ENCODE measurements at regions not wholly inside any gene's neighbourhood (a gene's known extent, or its start where the extent isn't known, plus 50 kb on each side); places are given as distances from the start of the nearest gene placed in this dataset.

GRCh38 chr2:12543076-12543977, 173.4 kb upstream of the TRIB2 start:
- Histone ChIP-seq H3K9me3 (ENCODE audit: insufficient read depth, low read length, severe bottlenecking) (no peaks in the 10 kb centered on the region), H3K4me1 (ENCODE audit: insufficient read depth, low read length) (no peaks in the 10 kb centered on the region), H3K36me3 (ENCODE audit: insufficient read depth, low read length) (no peaks in the 10 kb centered on the region), H3K79me2 (ENCODE audit: insufficient read depth, low read length) (no peaks in the 10 kb centered on the region), H4K20me1 (ENCODE audit: insufficient read depth, low read length) (no peaks in the 10 kb centered on the region), H3K9ac (ENCODE audit: low read depth, low read length) (no peak overlapping the region), H3K4me3 (ENCODE audit: low read depth in 1 of 2, low read length in 2 of 2) (no peak overlapping the region), H3K27me3 (ENCODE audit: insufficient read depth, low read length, poor library complexity) (no peaks in the 10 kb centered on the region), H3K4me2 (ENCODE audit: insufficient read depth, low read length) (no peak overlapping the region), H2AFZ (ENCODE audit: low read depth, low read length) (no peak overlapping the region), H3K27ac (ENCODE audit: low read length) (no peak overlapping the region)
- ATAC-seq (ENCODE audit: insufficient read depth, low read depth) (no peak), DNase-seq (no peak)
- TF ChIP-seq EZH2 (IDR thresholded peaks at IDR 0.05; ENCODE audit: borderline replicate concordance, low read depth, low read length, severe bottlenecking) (no peak), CTCF (IDR thresholded peaks at IDR 0.05; ENCODE audit: borderline replicate concordance, extremely low read depth, low read length, poor library complexity, severe bottlenecking) (no peak)

- no peaks in the 10 kb centered on the region for H3K79me2 ChIP-seq (ENCODE audit: insufficient read depth, low read length)
- H3K4me3 ChIP-seq (ENCODE audit: low read depth in 1 of 2, low read length in 2 of 2): no peak overlapping the region
- no peaks in the 10 kb centered on the region for H3K4me1 ChIP-seq (ENCODE audit: insufficient read depth, low read length)
- H3K4me2 ChIP-seq (ENCODE audit: insufficient read depth, low read length): no peak overlapping the region
- TF ChIP-seq CTCF (IDR thresholded peaks at IDR 0.05; ENCODE audit: borderline replicate concordance, extremely low read depth, low read length, poor library complexity, severe bottlenecking): no peak
- TF ChIP-seq EZH2 (IDR thresholded peaks at IDR 0.05; ENCODE audit: borderline replicate concordance, low read depth, low read length, severe bottlenecking): no peak
- no peaks in the 10 kb centered on the region for H3K36me3 ChIP-seq (ENCODE audit: insufficient read depth, low read length)
- ATAC-seq (ENCODE audit: insufficient read depth, low read depth) (no peak), DNase-seq (no peak)
- H3K9me3 ChIP-seq (ENCODE audit: insufficient read depth, low read length, severe bottlenecking): no peaks in the 10 kb centered on the region
- H4K20me1 ChIP-seq (ENCODE audit: insufficient read depth, low read length): no peaks in the 10 kb centered on the region
- no peak overlapping the region for H3K27ac ChIP-seq (ENCODE audit: low read length)
- no peak overlapping the region for H3K9ac ChIP-seq (ENCODE audit: low read depth, low read length)
- no peaks in the 10 kb centered on the region for H3K27me3 ChIP-seq (ENCODE audit: insufficient read depth, low read length, poor library complexity)
- H2AFZ ChIP-seq (ENCODE audit: low read depth, low read length): no peak overlapping the region
These were observed 172.7 kb upstream of the TRIB2 start for GRCh38 chr2:12543978-12544558.

- Histone ChIP-seq H4K20me1 (ENCODE audit: insufficient read depth, low read length) (no peaks in the 10 kb centered on the region), H3K9ac (ENCODE audit: low read depth, low read length) (no peak overlapping the region), H3K27me3 (ENCODE audit: insufficient read depth, low read length, poor library complexity) (no peaks in the 10 kb centered on the region), H3K36me3 (ENCODE audit: insufficient read depth, low read length) (no peaks in the 10 kb centered on the region), H3K4me3 (ENCODE audit: low read depth in 1 of 2, low read length in 2 of 2) (no peak overlapping the region), H2AFZ (ENCODE audit: low read depth, low read length) (no peak overlapping the region), H3K4me1 (ENCODE audit: insufficient read depth, low read length) (no peaks in the 10 kb centered on the region), H3K79me2 (ENCODE audit: insufficient read depth, low read length) (no peaks in the 10 kb centered on the region), H3K27ac (ENCODE audit: low read length) (no peak overlapping the region), H3K4me2 (ENCODE audit: insufficient read depth, low read length) (no peak overlapping the region), H3K9me3 (ENCODE audit: insufficient read depth, low read length, severe bottlenecking) (no peaks in the 10 kb centered on the region)
- DNase-seq: no peak
- ATAC-seq (ENCODE audit: insufficient read depth, low read depth): no peak
- TF ChIP-seq EZH2 (IDR thresholded peaks at IDR 0.05; ENCODE audit: borderline replicate concordance, low read depth, low read length, severe bottlenecking) (no peak), CTCF (IDR thresholded peaks at IDR 0.05; ENCODE audit: borderline replicate concordance, extremely low read depth, low read length, poor library complexity, severe bottlenecking) (peak; percentile 20)
These were observed 169.1 kb upstream of the TRIB2 start for GRCh38 chr2:12547566-12548170.
